GM23338 (cell line): ENCODE measurements at regions not wholly inside any gene's neighbourhood (a gene's known extent, or its start where the extent isn't known, plus 50 kb on each side); places are given as distances from the start of the nearest gene placed in this dataset.

Experiments used
- ATAC-seq: fragments of 200-7000 bp; cut with Tn5 transposase; 3 replicates; pipeline ENCODE4 v1.9.1; 2020
- DNase-seq: peaks from one replicate; pipeline ENCODE4 v3.0.0-alpha.2; 2015; ENCODE audit warnings: low spot score
- H2AFZ ChIP-seq: fragments of 200-600 bp; sonication (generic); 2 replicates; pipeline ENCODE4 v1.8.0; 2016; ENCODE audit warnings: antibody characterized with exemption, mild to moderate bottlenecking, moderate library complexity
- H3F3A ChIP-seq: fragments of 200-600 bp; sonication (generic); replicated peaks from 2 replicates; pipeline ENCODE4 v1.8.0; 2017; ENCODE audit warnings: antibody characterized with exemption, mixed run types, low read depth
- H3K27ac ChIP-seq: fragments of 200-600 bp; sonication (generic); 2 replicates; pipeline ENCODE4 v1.6.1; 2016; ENCODE audit warnings: low read depth
- H3K27me3 ChIP-seq: fragments of 200-600 bp; sonication (generic); 2 replicates; pipeline ENCODE4 v1.8.0; 2016; ENCODE audit warnings: mild to moderate bottlenecking, mixed run types, moderate library complexity; ENCODE audit not compliant: insufficient read depth
- H3K36me3 ChIP-seq: fragments of 200-600 bp; sonication (generic); 2 replicates; pipeline ENCODE4 v1.8.0; 2016; ENCODE audit warnings: mild to moderate bottlenecking; ENCODE audit not compliant: insufficient read depth
- H3K4me1 ChIP-seq: fragments of 200-600 bp; sonication (generic); 2 replicates; pipeline ENCODE4 v1.8.0; 2016; ENCODE audit warnings: mild to moderate bottlenecking, moderate library complexity; ENCODE audit not compliant: insufficient read depth
- H3K4me2 ChIP-seq: fragments of 200-600 bp; sonication (generic); 2 replicates; pipeline ENCODE4 v1.7.1; 2017; ENCODE audit warnings: mixed run types
- H3K4me3 ChIP-seq: fragments of 200-600 bp; sonication (generic); 2 replicates; pipeline ENCODE4 v1.6.1; 2016; ENCODE audit warnings: mixed run types
- H3K79me2 ChIP-seq: fragments of 200-600 bp; sonication (generic); replicated peaks from 2 replicates; pipeline ENCODE4 v1.8.0; 2017; ENCODE audit warnings: mild to moderate bottlenecking; ENCODE audit not compliant: insufficient read depth
- H3K9me2 ChIP-seq: fragments of 200-600 bp; sonication (generic); 2 replicates; pipeline ENCODE4 v1.8.0; 2017; ENCODE audit not compliant: insufficient read depth
- H4K20me1 ChIP-seq: fragments of 200-600 bp; sonication (generic); replicated peaks from 2 replicates; pipeline ENCODE4 v1.8.0; 2017; ENCODE audit warnings: mild to moderate bottlenecking; ENCODE audit not compliant: insufficient read depth
- H3K27ac Mint-ChIP-seq: 2 replicates; pipeline ENCODE4 v1.8.0; 2020; ENCODE audit warnings: inconsistent platforms, mild to moderate bottlenecking, moderate library complexity, mixed read lengths
- H3K27me3 Mint-ChIP-seq: 3 replicates; pipeline ENCODE4 v1.8.0; 2022; ENCODE audit warnings: low read depth, mild to moderate bottlenecking, moderate library complexity, mixed read lengths, inconsistent platforms; ENCODE audit not compliant: insufficient read depth, poor library complexity
- H3K36me3 Mint-ChIP-seq: 3 replicates; pipeline ENCODE4 v1.8.0; 2021; ENCODE audit warnings: low read depth, mild to moderate bottlenecking, inconsistent platforms, moderate library complexity, mixed read lengths
- H3K4me1 Mint-ChIP-seq: 3 replicates; pipeline ENCODE4 v1.8.0; 2020; ENCODE audit warnings: mild to moderate bottlenecking, inconsistent platforms, mixed read lengths
- H3K4me3 Mint-ChIP-seq: 3 replicates; pipeline ENCODE4 v1.8.0; 2021; ENCODE audit warnings: moderate library complexity, mild to moderate bottlenecking, inconsistent platforms, mixed read lengths
- H3K9me3 Mint-ChIP-seq: 3 replicates; pipeline ENCODE4 v1.8.0; 2020; ENCODE audit warnings: moderate library complexity, mild to moderate bottlenecking, inconsistent platforms, mixed read lengths
- CREB1 ChIP-seq: fragments of 250-450 bp; sonication (Bioruptor Pico); IDR thresholded peaks from 2 replicates; pipeline ENCODE4 v1.5.0; 2020; ENCODE audit warnings: low read depth, mild to moderate bottlenecking, moderate library complexity
- EZH2phosphoT487 ChIP-seq: fragments of 200-600 bp; sonication (generic); IDR thresholded peaks from one replicate; pipeline ENCODE4 v1.8.1; 2018; ENCODE audit warnings: antibody characterized with exemption; ENCODE audit not compliant: unreplicated experiment
- JUNB ChIP-seq: IDR thresholded peaks from one replicate; pipeline ENCODE4 v1.6.1; 2016; ENCODE audit warnings: antibody characterized with exemption; ENCODE audit not compliant: unreplicated experiment
- NANOG ChIP-seq: IDR thresholded peaks from 2 replicates; pipeline ENCODE4 v1.6.1; 2016; ENCODE audit warnings: antibody characterized with exemption, borderline replicate concordance
- POLR2AphosphoS5 ChIP-seq: IDR thresholded peaks from 2 replicates; pipeline ENCODE4 v1.6.1; 2016; ENCODE audit warnings: antibody characterized with exemption, low read depth
- STAT1 ChIP-seq: IDR thresholded peaks from one replicate; pipeline ENCODE4 v1.6.1; 2016; ENCODE audit warnings: antibody characterized with exemption; ENCODE audit not compliant: unreplicated experiment
- TF ChIP-seq, protein P1 (sequence below): fragments of 250-450 bp; sonication (Bioruptor Pico); IDR thresholded peaks from 2 replicates; pipeline ENCODE4 v1.5.0; 2020; ENCODE audit warnings: mild to moderate bottlenecking, moderate library complexity

DNA sequence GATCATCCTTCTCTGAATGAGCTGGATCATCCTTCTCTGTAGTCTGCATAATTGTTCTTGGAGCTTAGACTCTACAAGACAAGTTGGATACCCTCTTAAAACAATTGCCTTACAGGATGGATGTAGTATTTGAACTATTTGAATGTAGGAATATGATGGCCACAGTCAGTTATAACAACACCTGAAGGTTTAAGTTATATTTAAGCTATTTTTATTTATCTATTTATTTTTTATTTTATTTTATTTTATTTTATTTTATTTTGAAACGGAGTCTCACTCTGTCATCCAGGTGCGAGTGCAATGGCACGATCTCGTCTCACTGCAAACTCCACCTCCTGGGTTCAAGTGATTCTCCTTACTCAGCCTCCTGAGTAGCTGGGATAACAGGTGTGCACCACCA lies 149.9 kb upstream of the SLIT2 start (continued):
- TF ChIP-seq, protein P1, sequence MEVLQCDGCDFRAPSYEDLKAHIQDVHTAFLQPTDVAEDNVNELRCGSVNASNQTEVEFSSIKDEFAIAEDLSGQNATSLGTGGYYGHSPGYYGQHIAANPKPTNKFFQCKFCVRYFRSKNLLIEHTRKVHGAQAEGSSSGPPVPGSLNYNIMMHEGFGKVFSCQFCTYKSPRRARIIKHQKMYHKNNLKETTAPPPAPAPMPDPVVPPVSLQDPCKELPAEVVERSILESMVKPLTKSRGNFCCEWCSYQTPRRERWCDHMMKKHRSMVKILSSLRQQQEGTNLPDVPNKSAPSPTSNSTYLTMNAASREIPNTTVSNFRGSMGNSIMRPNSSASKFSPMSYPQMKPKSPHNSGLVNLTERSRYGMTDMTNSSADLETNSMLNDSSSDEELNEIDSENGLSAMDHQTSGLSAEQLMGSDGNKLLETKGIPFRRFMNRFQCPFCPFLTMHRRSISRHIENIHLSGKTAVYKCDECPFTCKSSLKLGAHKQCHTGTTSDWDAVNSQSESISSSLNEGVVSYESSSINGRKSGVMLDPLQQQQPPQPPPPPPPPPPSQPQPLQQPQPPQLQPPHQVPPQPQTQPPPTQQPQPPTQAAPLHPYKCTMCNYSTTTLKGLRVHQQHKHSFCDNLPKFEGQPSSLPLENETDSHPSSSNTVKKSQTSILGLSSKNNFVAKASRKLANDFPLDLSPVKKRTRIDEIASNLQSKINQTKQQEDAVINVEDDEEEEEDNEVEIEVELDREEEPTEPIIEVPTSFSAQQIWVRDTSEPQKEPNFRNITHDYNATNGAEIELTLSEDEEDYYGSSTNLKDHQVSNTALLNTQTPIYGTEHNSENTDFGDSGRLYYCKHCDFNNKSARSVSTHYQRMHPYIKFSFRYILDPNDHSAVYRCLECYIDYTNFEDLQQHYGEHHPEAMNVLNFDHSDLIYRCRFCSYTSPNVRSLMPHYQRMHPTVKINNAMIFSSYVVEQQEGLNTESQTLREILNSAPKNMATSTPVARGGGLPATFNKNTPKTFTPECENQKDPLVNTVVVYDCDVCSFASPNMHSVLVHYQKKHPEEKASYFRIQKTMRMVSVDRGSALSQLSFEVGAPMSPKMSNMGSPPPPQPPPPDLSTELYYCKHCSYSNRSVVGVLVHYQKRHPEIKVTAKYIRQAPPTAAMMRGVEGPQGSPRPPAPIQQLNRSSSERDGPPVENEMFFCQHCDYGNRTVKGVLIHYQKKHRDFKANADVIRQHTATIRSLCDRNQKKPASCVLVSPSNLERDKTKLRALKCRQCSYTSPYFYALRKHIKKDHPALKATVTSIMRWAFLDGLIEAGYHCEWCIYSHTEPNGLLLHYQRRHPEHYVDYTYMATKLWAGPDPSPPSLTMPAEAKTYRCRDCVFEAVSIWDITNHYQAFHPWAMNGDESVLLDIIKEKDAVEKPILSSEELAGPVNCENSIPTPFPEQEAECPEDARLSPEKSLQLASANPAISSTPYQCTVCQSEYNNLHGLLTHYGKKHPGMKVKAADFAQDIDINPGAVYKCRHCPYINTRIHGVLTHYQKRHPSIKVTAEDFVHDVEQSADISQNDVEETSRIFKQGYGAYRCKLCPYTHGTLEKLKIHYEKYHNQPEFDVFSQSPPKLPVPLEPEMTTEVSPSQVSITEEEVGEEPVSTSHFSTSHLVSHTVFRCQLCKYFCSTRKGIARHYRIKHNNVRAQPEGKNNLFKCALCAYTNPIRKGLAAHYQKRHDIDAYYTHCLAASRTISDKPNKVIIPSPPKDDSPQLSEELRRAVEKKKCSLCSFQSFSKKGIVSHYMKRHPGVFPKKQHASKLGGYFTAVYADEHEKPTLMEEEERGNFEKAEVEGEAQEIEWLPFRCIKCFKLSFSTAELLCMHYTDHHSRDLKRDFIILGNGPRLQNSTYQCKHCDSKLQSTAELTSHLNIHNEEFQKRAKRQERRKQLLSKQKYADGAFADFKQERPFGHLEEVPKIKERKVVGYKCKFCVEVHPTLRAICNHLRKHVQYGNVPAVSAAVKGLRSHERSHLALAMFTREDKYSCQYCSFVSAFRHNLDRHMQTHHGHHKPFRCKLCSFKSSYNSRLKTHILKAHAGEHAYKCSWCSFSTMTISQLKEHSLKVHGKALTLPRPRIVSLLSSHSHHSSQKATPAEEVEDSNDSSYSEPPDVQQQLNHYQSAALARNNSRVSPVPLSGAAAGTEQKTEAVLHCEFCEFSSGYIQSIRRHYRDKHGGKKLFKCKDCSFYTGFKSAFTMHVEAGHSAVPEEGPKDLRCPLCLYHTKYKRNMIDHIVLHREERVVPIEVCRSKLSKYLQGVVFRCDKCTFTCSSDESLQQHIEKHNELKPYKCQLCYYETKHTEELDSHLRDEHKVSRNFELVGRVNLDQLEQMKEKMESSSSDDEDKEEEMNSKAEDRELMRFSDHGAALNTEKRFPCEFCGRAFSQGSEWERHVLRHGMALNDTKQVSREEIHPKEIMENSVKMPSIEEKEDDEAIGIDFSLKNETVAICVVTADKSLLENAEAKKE: no peak
- no peak for TF ChIP-seq CREB1 (CRISPR knock-in tag)

DNA sequence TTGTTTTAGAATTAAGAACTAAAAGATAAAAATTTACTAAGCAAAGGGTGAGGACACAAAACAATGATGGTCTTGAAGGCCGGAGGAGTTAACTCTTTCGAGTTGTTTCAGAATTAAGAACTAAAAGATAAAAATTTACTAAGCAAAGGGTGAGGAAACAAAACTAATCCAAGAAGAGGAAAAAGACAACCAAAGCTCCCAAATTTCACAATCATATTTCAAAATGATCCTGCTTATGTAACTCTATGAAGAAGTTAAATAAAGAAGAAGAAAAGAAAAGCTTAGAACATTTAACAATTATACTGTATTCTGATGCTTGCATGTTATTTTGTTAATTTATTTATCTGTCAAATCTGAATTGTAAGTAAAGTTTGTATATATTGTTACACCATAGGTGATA lies 154.8 kb upstream of the SLIT2 start:
- Histone ChIP-seq H3K4me3 (no peak overlapping the region), H3K4me1 (no peaks in the 10 kb centered on the region), H3K27me3 (no peaks in the 10 kb centered on the region), H4K20me1 (no peaks in the 10 kb centered on the region), H3K4me2 (no peak overlapping the region), H3K79me2 (no peaks in the 10 kb centered on the region), H3K27ac (no peak overlapping the region), H2AFZ (no peak overlapping the region), H3K9me2 (no peaks in the 10 kb centered on the region), H3F3A (no peaks in the 10 kb centered on the region), H3K36me3 (no peaks in the 10 kb centered on the region)
- Mint-ChIP-seq H3K4me1 (no peaks in the 10 kb centered on the region), H3K4me3 (no peak overlapping the region), H3K27me3 (no peaks in the 10 kb centered on the region), H3K27ac (no peak overlapping the region), H3K9me3 (no peaks in the 10 kb centered on the region), H3K36me3 (no peaks in the 10 kb centered on the region)
- ATAC-seq (no peak), DNase-seq (no peak)
- TF ChIP-seq CREB1 (CRISPR knock-in tag) (no peak), STAT1 (no peak), EZH2phosphoT487 (no peak), JUNB (no peak), POLR2AphosphoS5 (no peak), NANOG (no peak)
- TF ChIP-seq, protein P1: no peak
